ENCODE measurements at regions not wholly inside any gene's neighbourhood (a gene's known extent, or its start where the extent isn't known, plus 50 kb on each side); places are given as distances from the start of the nearest gene placed in this dataset.

DNA sequence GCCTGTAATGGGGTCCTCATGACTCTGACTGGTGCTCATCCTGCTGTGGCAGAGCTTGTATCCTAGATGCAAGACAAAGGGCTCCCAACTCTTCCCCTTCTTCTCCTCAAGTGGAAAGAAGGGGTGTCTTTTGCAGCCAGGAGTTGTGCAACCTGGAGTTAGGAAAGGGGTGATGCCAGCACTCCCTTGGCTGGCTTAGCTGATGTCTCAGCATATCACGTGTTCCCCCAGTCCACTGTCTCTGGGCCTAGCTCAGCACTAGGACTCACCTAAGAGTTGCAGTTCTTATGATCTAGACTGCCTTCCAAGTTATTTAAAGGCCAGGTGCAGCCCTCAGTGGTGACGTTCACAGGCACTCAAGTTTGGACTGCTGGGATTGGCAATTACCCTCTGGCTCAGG lies 146.2 kb upstream of the GORAB start:
- TF ChIP-seq, protein P1, sequence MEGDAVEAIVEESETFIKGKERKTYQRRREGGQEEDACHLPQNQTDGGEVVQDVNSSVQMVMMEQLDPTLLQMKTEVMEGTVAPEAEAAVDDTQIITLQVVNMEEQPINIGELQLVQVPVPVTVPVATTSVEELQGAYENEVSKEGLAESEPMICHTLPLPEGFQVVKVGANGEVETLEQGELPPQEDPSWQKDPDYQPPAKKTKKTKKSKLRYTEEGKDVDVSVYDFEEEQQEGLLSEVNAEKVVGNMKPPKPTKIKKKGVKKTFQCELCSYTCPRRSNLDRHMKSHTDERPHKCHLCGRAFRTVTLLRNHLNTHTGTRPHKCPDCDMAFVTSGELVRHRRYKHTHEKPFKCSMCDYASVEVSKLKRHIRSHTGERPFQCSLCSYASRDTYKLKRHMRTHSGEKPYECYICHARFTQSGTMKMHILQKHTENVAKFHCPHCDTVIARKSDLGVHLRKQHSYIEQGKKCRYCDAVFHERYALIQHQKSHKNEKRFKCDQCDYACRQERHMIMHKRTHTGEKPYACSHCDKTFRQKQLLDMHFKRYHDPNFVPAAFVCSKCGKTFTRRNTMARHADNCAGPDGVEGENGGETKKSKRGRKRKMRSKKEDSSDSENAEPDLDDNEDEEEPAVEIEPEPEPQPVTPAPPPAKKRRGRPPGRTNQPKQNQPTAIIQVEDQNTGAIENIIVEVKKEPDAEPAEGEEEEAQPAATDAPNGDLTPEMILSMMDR (IDR thresholded peaks at IDR 0.05; ENCODE audit: low read depth, low read length): no peak
- no peak for TF ChIP-seq EZH2phosphoT487 (IDR thresholded peaks at IDR 0.05; ENCODE audit: low read depth)

All from OCI-LY3 (cell line).